NCI-H2029 treated with DMSO at 0.1 percent for 48 hours (cell line): ENCODE measurements at regions not wholly inside any gene's neighbourhood (a gene's known extent, or its start where the extent isn't known, plus 50 kb on each side); places are given as distances from the start of the nearest gene placed in this dataset.

ENCODE experiments used
- DNase-seq: peaks from one replicate; lab custom pipeline; 2025; lab: John Stamatoyannopoulos, UW

- no peak for DNase-seq
Measured at GRCh38 chr1:38402230-38402815, 355.7 kb upstream of the POU3F1 start.

GRCh38 chr1:38396606-38397005 is 350.0 kb upstream of the POU3F1 start:
- DNase-seq: no peak

- no peak for DNase-seq
Measured at GRCh38 chr1:38394303-38394702, 347.7 kb upstream of the POU3F1 start.

GRCh38 chr1:38392861-38393260 is 346.3 kb upstream of the POU3F1 start:
- DNase-seq: no peak

- no peak for DNase-seq
Measured at GRCh38 chr1:38381256-38381655, 334.7 kb upstream of the POU3F1 start.

GRCh38 chr1:38376577-38376976 is 330.0 kb upstream of the POU3F1 start:
- DNase-seq: no peak

- DNase-seq: no peak
Measured at GRCh38 chr1:38375035-38375434, 328.4 kb upstream of the POU3F1 start.

- no peak for DNase-seq
Measured at GRCh38 chr1:38371505-38371844, 324.9 kb upstream of the POU3F1 start.

GRCh38 chr1:38370716-38371504 is 324.3 kb upstream of the POU3F1 start:
- DNase-seq: no peak

- DNase-seq: no peak
Measured at GRCh38 chr1:38365242-38365641, 318.6 kb upstream of the POU3F1 start.

GRCh38 chr1:38361566-38361965 is 315.0 kb upstream of the POU3F1 start:
- DNase-seq: no peak

GRCh38 chr1:38360807-38361206 is 314.2 kb upstream of the POU3F1 start:
- no peak for DNase-seq

- DNase-seq: no peak
Measured at GRCh38 chr1:38353956-38354355, 307.4 kb upstream of the POU3F1 start.

- no peak for DNase-seq
Measured at GRCh38 chr1:38352869-38353268, 306.3 kb upstream of the POU3F1 start.

GRCh38 chr1:38347446-38348175 is 301.0 kb upstream of the POU3F1 start:
- DNase-seq: no peak

- DNase-seq: no peak
Measured at GRCh38 chr1:38344716-38345115, 298.1 kb upstream of the POU3F1 start.

- no peak for DNase-seq
Measured at GRCh38 chr1:38341694-38342093, 295.1 kb upstream of the POU3F1 start.

- no peak for DNase-seq
Measured at GRCh38 chr1:38340409-38340808, 293.8 kb upstream of the POU3F1 start.

GRCh38 chr1:38337711-38338110 is 291.1 kb upstream of the POU3F1 start:
- no peak for DNase-seq

GRCh38 chr1:38336961-38337360 is 290.4 kb upstream of the POU3F1 start:
- no peak for DNase-seq

GRCh38 chr1:38336301-38336923 is 289.8 kb upstream of the POU3F1 start:
- no peak for DNase-seq

- no peak for DNase-seq
Measured at GRCh38 chr1:38334930-38335592, 288.5 kb upstream of the POU3F1 start.
